GM23338 (cell line): ENCODE measurements at regions not wholly inside any gene's neighbourhood (a gene's known extent, or its start where the extent isn't known, plus 50 kb on each side); places are given as distances from the start of the nearest gene placed in this dataset.

Source experiments
- ATAC-seq: fragments of 200-7000 bp; cut with Tn5 transposase; 3 replicates; pipeline ENCODE4 v1.9.1; 2020
- DNase-seq: peaks from one replicate; pipeline ENCODE4 v3.0.0-alpha.2; 2015; ENCODE audit warnings: low spot score
- H2AFZ ChIP-seq: fragments of 200-600 bp; sonication (generic); 2 replicates; pipeline ENCODE4 v1.8.0; 2016; ENCODE audit warnings: antibody characterized with exemption, mild to moderate bottlenecking, moderate library complexity
- H3F3A ChIP-seq: fragments of 200-600 bp; sonication (generic); replicated peaks from 2 replicates; pipeline ENCODE4 v1.8.0; 2017; ENCODE audit warnings: antibody characterized with exemption, mixed run types, low read depth
- H3K27ac ChIP-seq: fragments of 200-600 bp; sonication (generic); 2 replicates; pipeline ENCODE4 v1.6.1; 2016; ENCODE audit warnings: low read depth
- H3K27me3 ChIP-seq: fragments of 200-600 bp; sonication (generic); 2 replicates; pipeline ENCODE4 v1.8.0; 2016; ENCODE audit warnings: mild to moderate bottlenecking, mixed run types, moderate library complexity; ENCODE audit not compliant: insufficient read depth
- H3K36me3 ChIP-seq: fragments of 200-600 bp; sonication (generic); 2 replicates; pipeline ENCODE4 v1.8.0; 2016; ENCODE audit warnings: mild to moderate bottlenecking; ENCODE audit not compliant: insufficient read depth
- H3K4me1 ChIP-seq: fragments of 200-600 bp; sonication (generic); 2 replicates; pipeline ENCODE4 v1.8.0; 2016; ENCODE audit warnings: mild to moderate bottlenecking, moderate library complexity; ENCODE audit not compliant: insufficient read depth
- H3K4me2 ChIP-seq: fragments of 200-600 bp; sonication (generic); 2 replicates; pipeline ENCODE4 v1.7.1; 2017; ENCODE audit warnings: mixed run types
- H3K4me3 ChIP-seq: fragments of 200-600 bp; sonication (generic); 2 replicates; pipeline ENCODE4 v1.6.1; 2016; ENCODE audit warnings: mixed run types
- H3K79me2 ChIP-seq: fragments of 200-600 bp; sonication (generic); replicated peaks from 2 replicates; pipeline ENCODE4 v1.8.0; 2017; ENCODE audit warnings: mild to moderate bottlenecking; ENCODE audit not compliant: insufficient read depth
- H3K9me2 ChIP-seq: fragments of 200-600 bp; sonication (generic); 2 replicates; pipeline ENCODE4 v1.8.0; 2017; ENCODE audit not compliant: insufficient read depth
- H4K20me1 ChIP-seq: fragments of 200-600 bp; sonication (generic); replicated peaks from 2 replicates; pipeline ENCODE4 v1.8.0; 2017; ENCODE audit warnings: mild to moderate bottlenecking; ENCODE audit not compliant: insufficient read depth
- H3K27ac Mint-ChIP-seq: 2 replicates; pipeline ENCODE4 v1.8.0; 2020; ENCODE audit warnings: inconsistent platforms, mild to moderate bottlenecking, moderate library complexity, mixed read lengths
- H3K27me3 Mint-ChIP-seq: 3 replicates; pipeline ENCODE4 v1.8.0; 2022; ENCODE audit warnings: low read depth, mild to moderate bottlenecking, moderate library complexity, mixed read lengths, inconsistent platforms; ENCODE audit not compliant: insufficient read depth, poor library complexity
- H3K36me3 Mint-ChIP-seq: 3 replicates; pipeline ENCODE4 v1.8.0; 2021; ENCODE audit warnings: low read depth, mild to moderate bottlenecking, inconsistent platforms, moderate library complexity, mixed read lengths
- H3K4me1 Mint-ChIP-seq: 3 replicates; pipeline ENCODE4 v1.8.0; 2020; ENCODE audit warnings: mild to moderate bottlenecking, inconsistent platforms, mixed read lengths
- H3K4me3 Mint-ChIP-seq: 3 replicates; pipeline ENCODE4 v1.8.0; 2021; ENCODE audit warnings: moderate library complexity, mild to moderate bottlenecking, inconsistent platforms, mixed read lengths
- H3K9me3 Mint-ChIP-seq: 3 replicates; pipeline ENCODE4 v1.8.0; 2020; ENCODE audit warnings: moderate library complexity, mild to moderate bottlenecking, inconsistent platforms, mixed read lengths
- CREB1 ChIP-seq: fragments of 250-450 bp; sonication (Bioruptor Pico); IDR thresholded peaks from 2 replicates; pipeline ENCODE4 v1.5.0; 2020; ENCODE audit warnings: low read depth, mild to moderate bottlenecking, moderate library complexity
- CTCF ChIP-seq, 2 experiments: fragments of 200-600 bp in 1 of 2; sonication (generic) in 1 of 2; conservative IDR thresholded peaks; 2 replicates each; pipeline versions ENCODE4 v1.5.1 to v1.6.1; 2016 to 2017; ENCODE audit warnings: antibody characterized with exemption in 2 of 2, low read depth in 2 of 2, mild to moderate bottlenecking in 2 of 2, moderate library complexity in 1 of 2
- ETS1 ChIP-seq: IDR thresholded peaks from 2 replicates; pipeline ENCODE4 v1.6.1; 2016; ENCODE audit warnings: antibody characterized with exemption
- EZH2 ChIP-seq: fragments of 200-600 bp; sonication (generic); IDR thresholded peaks from one replicate; pipeline ENCODE4 v1.8.0; 2017; ENCODE audit warnings: antibody characterized with exemption, mild to moderate bottlenecking, low read depth; ENCODE audit not compliant: unreplicated experiment
- EZH2phosphoT487 ChIP-seq: fragments of 200-600 bp; sonication (generic); IDR thresholded peaks from one replicate; pipeline ENCODE4 v1.8.1; 2018; ENCODE audit warnings: antibody characterized with exemption; ENCODE audit not compliant: unreplicated experiment
- JUNB ChIP-seq: IDR thresholded peaks from one replicate; pipeline ENCODE4 v1.6.1; 2016; ENCODE audit warnings: antibody characterized with exemption; ENCODE audit not compliant: unreplicated experiment
- NANOG ChIP-seq: IDR thresholded peaks from 2 replicates; pipeline ENCODE4 v1.6.1; 2016; ENCODE audit warnings: antibody characterized with exemption, borderline replicate concordance
- POLR2AphosphoS5 ChIP-seq: IDR thresholded peaks from 2 replicates; pipeline ENCODE4 v1.6.1; 2016; ENCODE audit warnings: antibody characterized with exemption, low read depth
- STAT1 ChIP-seq: IDR thresholded peaks from one replicate; pipeline ENCODE4 v1.6.1; 2016; ENCODE audit warnings: antibody characterized with exemption; ENCODE audit not compliant: unreplicated experiment
- ZNF114 ChIP-seq: fragments of 250-450 bp; sonication (Bioruptor Pico); IDR thresholded peaks from 2 replicates; pipeline ENCODE4 v1.5.0; 2020; ENCODE audit warnings: mild to moderate bottlenecking, moderate library complexity
- ZNF331 ChIP-seq: fragments of 250-450 bp; sonication (Bioruptor Pico); IDR thresholded peaks from 2 replicates; pipeline ENCODE4 v1.5.0; 2020; ENCODE audit warnings: low read depth, mild to moderate bottlenecking, moderate library complexity
- ZNF462 ChIP-seq: fragments of 250-450 bp; sonication (Bioruptor Pico); IDR thresholded peaks from 2 replicates; pipeline ENCODE4 v1.5.0; 2020; ENCODE audit warnings: mild to moderate bottlenecking, moderate library complexity

GRCh38 chr2:195390686-195391321 lies 266.2 kb upstream of the SLC39A10 start:
- Histone ChIP-seq H2AFZ (no peak overlapping the region; the same call in 1 of the 2 replicates), H3K36me3 (no peaks in the 10 kb centered on the region), H3K4me2 (no peak overlapping the region), H3K79me2 (no peaks in the 10 kb centered on the region), H3K27me3 (no peaks in the 10 kb centered on the region), H3K4me1 (no peaks in the 10 kb centered on the region), H4K20me1 (no peaks in the 10 kb centered on the region), H3K4me3 (no peak overlapping the region), H3F3A (no peaks in the 10 kb centered on the region), H3K9me2 (no peaks in the 10 kb centered on the region; the same call in 1 of the 2 replicates), H3K27ac (no peak overlapping the region)
- Mint-ChIP-seq H3K27me3 (no peaks in the 10 kb centered on the region), H3K27ac (no peak overlapping the region), H3K4me3 (no peak overlapping the region), H3K4me1 (no peaks in the 10 kb centered on the region), H3K36me3 (0 out of 3 replicates have a peak, but pooled peaks cover 4% of the 10 kb centered on the region), H3K9me3 (peaks cover 4% of the 10 kb centered on the region; the same call in 2 of the 3 replicates)
- no peak for DNase-seq
- no peak for TF ChIP-seq CREB1 (CRISPR knock-in tag)
- TF ChIP-seq CTCF (conservative IDR thresholded peaks at IDR 0.05; ENCODE audit: low read depth in 2 of 2): no peak
- no peak for TF ChIP-seq ZNF331 (CRISPR knock-in tag)
- TF ChIP-seq JUNB: no peak
- no peak for TF ChIP-seq POLR2AphosphoS5
- TF ChIP-seq ZNF114 (CRISPR knock-in tag): no peak
- no peak for TF ChIP-seq ZNF462
- no peak for TF ChIP-seq EZH2phosphoT487
- TF ChIP-seq STAT1: no peak
- no peak for TF ChIP-seq NANOG
- TF ChIP-seq ETS1: no peak
- TF ChIP-seq EZH2: no peak
- no peak for ATAC-seq
